HG03457 (cell line): ENCODE measurements at regions not wholly inside any gene's neighbourhood (a gene's known extent, or its start where the extent isn't known, plus 50 kb on each side); places are given as distances from the start of the nearest gene placed in this dataset.
A peak's percentile ranks its signal among the peaks of the same experiment; 100 is the strongest.
"Not testable (repeated sequence)": the region's sequence is repeated elsewhere in the genome, so short reads cannot be mapped to it uniquely, and the experiment has no call there.

Experiments
- ATAC-seq: cut with Tn5 transposase; IDR thresholded peaks from one replicate; pipeline ENCODE4 v1.9.1; 2021; ENCODE audit warnings: moderate number of reproducible peaks; ENCODE audit not compliant: unreplicated experiment

DNA sequence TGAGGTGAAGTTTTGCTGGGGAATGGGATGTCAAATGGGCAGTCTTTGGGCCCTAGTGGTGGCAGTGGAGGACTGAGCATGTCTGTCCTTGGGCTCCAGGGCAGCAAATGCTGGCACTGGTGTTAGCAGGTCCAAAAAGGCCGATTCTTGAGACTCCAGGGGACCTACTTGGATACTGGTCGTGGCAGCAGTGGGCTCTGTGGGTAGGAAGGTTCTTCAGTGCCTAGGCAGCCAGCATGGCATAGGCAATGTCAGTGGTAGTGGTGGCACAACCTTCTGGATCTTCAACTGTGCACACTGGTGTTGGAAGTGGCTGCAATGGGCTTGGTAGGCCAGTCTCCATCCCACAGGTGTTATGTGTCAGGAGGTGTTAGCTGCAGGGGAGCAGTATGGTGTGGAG is 334.7 kb upstream of the KITLG start:
- no peak for ATAC-seq

DNA sequence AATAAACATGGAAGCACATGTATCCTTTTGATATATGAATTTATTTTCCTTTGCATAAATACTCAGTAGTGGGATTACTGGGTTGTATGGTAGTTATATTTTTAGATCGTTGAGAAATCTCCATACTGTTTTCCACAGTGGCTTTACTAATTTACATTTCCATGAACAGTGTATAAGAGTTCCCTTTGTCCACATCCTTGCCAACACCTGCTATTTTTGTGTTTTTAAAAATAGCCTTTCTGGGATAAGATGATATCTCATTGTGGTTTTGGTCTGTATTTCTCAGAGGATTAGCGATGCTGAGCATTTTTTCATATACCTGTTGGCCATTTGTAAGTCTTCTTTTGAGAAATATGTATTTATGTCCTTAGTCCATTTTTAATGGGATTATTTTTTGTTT is 329.2 kb upstream of the KITLG start:
- ATAC-seq, result no peak

DNA sequence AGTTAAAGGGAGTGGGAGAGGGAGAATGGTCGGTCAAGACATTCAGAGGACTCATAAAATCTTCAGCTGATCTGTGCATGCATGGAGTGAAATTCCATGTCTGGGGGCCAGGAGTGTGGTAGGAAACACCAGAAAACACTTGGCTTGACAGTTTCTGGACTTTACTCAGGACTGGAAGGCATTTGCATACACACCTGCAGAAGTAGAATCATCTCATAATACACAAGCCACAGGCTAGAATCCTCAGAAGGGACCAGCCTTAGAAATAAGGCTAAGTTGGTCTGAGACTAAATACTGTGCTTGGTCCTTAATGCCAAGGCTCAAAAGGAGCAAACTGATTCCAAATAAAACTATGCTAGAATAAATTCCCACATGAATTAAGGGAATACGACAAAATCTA is 328.1 kb upstream of the KITLG start:
- no peak for ATAC-seq

DNA sequence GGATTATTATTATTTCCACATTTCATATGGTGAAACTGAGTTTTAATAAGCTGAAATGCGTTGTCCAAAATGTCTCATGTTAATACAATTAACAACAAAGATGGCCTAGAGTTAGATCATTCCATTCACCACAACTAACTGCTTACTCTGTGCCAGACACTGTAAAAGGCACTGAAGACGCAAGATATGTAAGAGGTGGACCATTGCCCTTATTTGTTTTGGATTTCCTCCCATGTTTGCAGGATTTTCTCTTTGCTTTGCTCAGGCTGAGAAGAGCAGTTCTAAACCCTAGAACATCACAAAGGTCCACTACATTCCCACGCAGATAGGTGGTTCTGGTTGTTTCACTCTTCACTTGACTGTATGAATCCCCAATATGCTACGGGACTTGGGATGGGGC is 324.4 kb upstream of the KITLG start:
- no peak for ATAC-seq

DNA sequence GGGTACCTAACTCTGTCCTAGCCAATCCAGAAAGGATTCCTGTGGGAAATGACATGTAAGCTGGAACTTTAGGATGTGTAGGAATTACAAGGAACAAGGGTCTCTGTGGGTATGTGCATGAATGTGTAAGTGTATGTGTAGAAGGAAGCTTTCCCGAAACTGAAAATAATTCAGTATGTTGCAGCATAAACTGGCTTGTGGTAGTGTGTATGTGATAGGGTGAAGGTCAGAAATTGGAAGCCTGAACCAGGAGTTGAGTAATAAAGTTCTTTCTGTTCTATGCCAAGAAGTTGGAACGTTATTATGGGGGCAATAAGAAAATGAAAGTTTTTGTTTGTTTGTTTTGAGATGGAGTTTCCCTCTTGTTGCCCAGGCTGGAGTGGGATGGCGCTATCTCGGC is 323.1 kb upstream of the KITLG start:
- ATAC-seq, result no peak

DNA sequence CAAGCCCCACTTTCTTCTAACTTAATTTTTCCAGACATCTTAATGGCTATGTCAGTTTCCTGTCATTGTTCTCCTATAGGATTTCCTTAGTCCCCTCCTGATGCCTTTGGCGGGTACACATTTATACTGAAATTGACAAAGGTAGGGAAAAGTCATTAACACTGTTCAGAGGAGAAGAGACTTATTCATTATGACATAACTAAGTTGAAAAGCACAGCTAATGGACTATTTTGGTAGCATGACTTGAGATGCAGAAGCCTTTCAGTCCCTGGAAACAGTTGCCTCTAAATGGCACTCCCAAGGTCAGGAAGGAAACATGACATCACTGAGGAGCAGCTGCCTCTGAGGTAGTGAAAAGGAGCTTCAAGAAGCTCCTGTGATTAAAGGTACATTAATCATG is 317.5 kb upstream of the KITLG start:
- ATAC-seq, result no peak

DNA sequence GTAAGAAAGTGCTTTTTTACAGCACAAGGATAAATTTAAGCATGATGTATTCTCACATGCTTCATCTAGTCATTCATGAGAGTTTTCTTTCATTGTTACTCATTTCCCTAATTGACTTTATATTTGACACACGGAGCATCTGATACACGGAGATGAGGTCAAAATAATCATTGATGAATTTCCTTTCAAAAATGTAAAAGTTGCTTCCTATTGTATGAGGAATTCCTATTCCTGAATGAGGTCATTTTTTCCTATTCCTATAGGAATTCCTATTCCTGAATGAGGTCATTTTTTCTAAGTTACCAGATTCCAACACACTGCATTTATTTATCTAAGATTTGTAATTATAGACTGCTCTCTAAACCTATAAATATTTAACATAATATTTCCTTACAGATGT is 316.7 kb upstream of the KITLG start:
- no peak for ATAC-seq

DNA sequence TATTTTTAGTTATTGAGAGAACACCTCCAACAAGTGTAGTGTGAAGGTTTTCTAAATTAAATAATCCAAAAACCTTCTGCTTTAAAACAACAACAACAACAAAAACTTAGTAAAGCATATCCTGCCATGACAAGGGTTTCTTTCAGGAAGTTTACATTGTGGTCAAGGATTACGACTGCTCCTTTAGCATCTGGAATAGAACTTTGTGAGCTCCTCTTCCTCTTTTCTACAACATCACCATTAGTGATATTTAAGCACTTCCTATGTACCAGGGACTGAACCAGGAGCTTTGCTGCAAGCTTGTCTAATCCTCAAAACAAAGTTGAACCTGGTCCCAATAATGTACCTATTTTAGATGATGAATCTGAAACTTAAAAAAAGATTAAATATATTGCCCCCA is 315.4 kb upstream of the KITLG start:
- ATAC-seq, result no peak

DNA sequence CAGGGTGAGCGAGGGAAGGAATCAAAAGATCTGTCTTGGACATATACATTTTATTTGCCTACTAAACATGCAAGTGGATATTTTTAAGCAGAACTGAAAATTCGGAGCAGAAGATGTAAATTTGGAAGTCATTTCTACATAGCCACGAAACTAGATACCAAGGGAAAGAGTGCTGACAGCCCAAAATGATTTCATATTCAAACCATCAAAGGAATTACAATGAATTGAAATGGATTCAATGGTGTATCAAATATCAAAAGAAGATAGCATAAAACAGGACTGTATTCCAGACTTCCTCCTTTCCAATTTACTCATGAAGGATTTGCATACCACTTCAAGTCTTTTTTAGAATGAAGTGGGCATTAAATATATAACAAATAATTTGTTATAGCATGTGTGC is 313.5 kb upstream of the KITLG start:
- no peak for ATAC-seq

DNA sequence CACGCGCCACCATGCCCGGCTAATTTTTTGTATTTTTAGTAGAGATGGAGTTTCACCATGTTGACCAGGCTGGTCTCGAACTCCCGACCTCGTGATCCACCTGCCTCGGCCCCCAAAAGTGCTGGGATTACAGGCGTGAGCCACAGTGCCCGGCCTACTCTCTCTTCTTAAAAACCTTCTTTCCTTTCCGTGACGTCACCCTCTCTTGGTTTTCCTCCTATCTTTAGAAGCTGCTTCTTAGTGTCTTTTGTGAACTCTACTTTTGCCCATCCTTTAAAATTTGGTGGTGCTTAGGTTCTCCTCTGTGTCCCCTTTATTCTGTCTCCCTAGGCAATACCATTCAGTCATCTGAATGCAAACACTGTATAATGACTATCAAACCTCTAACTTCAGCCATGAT is 311.2 kb upstream of the KITLG start:
- not testable (repeated sequence) for ATAC-seq

DNA sequence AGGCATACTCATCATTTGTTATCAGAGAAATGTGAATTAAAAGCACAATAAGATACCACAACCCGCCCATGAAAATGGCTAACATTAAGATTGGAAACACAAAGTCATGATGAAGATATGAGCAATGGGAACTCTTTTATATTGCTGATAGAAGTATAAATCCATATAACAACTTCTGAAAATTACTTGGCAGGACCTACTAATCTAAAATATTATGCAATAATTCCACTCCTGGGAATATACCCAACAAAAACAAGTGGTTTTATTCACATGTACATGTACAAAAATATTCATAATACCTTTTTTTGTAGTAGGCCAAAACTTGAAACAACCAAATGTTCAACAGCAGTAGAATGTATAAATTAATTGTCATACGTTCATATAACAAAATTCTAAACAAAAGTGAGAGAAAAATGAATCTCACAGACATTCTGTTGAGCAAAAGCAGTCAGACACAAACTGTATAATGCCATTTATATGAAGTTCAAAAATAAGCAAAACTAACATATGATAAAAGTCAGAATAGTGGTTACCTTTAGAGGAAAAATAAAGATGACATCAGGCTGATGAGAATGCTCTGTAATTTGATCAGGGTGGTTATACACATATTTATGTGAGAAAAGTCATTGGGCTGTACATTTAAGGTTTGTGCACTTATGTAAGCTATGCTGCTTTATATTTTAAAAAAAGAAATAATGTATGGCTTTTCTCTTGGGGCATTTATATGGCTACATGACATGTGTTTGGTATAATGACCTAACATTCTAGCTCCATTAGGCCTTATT is 309.2 kb upstream of the KITLG start:
- ATAC-seq, result no peak

DNA sequence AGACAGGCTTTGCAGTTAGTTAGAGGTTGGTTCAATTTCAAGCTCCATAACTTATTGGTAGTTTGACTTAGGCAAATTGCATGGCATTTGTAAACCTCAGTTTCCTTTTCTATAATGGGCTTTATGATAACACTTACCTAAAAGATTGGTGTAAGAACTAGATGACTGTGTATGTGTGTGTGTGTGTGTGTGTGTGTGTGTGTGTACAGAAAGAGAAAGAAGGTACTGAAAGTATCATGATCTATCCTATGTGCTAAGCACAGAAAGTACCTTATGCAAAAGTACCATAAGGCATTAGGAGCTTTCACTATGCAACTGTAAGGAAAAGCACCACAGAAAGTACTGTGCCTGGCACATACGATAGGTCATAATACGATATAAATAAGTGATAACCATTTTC is 304.3 kb upstream of the KITLG start:
- peak; percentile 74 for ATAC-seq

DNA sequence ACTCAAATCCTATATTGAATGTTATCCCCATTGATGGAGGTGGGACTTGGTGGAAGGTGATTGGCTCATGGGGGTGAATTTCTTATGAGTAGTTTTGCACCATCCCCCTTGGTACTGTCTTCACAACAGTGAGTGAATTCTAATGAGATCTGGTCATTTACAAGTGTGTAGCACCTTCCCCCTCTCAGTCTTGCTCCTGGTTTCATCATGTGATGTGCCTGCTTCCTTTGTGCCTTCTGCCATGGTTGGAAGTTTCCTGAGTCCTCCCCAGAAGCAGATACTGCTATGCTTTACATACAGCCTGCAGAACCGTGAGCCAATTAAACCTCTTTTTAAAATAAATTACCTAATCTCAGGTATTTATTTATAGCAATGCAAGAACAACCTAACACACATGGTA is 302.4 kb upstream of the KITLG start:
- ATAC-seq, result no peak

DNA sequence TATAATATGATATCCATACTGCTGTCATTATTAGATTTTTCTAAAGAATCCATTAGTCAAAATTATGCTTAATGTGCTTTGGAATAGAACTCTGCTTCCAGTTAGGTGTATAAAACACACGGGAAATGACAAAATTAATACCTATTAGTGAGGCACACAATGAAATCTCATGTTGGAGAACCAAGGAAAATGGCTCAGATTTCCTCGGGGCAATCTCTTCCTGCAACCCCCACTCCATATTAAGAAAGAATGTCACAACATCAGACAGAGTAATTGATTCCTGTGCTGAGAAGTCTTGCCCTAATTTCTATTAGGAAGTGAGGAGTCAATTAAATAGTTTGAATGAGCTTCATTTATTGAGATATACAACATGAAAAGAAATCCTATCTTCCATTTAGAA is 299.8 kb upstream of the KITLG start:
- no peak for ATAC-seq

DNA sequence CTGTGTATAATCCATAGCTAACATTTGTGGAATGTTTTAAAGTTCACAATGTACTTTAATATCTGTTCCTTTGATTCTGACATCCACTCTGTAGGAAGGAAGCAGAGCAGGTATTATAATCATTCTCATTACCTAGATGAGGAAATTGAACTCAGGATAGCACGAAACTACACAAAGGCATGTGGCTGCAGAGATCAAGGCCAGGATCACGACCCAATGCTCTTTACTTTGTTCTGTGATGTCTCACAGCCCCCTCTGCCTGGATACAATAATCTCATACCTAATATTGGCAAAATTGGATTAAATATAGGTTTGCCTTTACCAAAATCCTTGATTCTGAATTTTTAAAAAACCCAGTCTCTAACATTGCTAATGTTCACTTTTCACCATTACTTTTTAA is 298.0 kb upstream of the KITLG start:
- ATAC-seq, result no peak

DNA sequence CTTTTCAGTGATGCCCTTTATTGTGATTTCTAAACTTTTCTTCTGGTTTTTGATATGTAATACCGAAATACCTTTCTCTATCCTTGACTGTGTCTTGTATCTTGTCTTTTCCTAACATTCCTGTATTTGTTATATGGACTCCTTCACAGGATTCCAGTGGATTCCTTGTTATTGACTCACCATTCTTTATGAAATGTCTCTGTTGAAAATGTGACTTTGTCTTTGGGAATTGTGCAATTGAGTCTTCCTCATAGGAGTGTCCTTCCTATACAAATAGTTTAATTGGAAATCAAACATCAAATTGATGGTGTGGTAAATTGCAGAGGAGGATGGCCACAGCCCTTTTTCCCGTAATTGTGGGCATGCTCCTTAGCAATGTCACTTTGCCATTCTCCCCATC is 296.6 kb upstream of the KITLG start:
- ATAC-seq, result no peak

DNA sequence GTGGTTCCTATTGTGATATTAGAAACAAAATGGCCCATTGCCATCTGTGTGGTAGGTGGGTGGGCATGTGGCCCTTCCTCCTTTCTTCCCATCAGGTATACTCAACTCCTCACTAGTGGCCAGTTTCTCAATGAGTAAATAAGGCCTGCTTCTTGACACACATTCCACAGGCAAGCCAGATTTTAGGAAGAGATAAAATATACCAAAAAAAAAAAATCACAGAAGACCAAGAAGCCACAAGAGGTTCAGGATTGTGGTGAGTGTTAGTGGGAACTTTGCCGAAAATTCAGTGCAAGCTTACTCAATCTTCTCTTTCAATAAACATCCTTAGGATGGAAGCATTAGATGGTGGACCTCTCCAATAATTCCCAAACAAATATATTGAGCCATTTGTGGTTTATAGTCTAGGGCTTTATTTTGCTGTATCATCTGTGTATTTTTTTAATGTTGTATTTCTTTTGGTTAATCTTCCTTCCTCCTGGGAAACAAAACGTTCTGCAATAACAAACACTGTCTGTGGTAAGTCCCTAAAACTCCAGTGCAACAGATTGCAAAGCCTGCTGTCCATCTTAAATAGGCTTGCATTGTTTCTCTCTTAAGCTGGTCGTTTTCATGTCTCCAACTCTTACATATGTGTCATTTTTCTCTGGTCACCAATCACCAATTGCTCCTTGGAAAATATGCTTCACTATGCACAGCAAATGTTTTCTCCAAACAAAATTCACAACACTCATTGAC is 289.9 kb upstream of the KITLG start:
- ATAC-seq, result no peak

DNA sequence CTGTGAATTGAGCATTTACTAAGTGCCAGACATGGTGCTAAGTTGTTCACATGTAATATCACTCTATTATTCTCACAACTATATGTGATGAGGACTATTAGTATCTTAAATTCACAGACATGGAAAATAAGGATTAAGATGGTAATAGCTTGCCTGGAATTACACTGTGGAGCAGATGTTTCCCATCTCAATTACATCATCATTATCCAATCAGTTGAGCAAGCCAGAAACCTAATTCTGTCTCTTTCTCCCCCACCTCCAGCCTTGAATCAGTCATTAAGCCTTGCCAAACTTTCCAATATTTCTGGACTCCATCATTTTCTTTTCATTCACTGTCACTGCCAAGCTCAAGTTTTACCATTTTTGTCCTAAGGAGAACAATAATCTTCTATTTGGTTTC is 287.8 kb upstream of the KITLG start:
- no peak for ATAC-seq

DNA sequence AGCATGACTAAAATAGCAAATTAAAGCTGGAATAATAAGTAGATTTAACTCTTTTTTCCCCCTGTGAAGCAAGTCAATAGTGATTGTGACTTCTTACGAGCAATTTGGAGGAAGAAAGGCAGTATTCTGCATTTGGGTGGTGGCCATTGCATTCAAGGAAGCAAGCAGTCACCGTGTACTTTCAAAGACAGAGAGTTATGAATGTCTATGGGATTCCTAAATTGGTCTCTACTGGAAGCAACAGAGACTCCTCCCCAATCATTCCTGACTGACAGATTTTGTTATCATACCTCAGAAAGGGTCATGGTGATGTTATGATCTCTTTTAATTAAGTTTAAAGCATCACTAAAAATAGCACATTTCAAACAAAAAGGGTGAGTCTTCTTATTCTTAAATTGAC is 287.2 kb upstream of the KITLG start:
- ATAC-seq, result no peak

DNA sequence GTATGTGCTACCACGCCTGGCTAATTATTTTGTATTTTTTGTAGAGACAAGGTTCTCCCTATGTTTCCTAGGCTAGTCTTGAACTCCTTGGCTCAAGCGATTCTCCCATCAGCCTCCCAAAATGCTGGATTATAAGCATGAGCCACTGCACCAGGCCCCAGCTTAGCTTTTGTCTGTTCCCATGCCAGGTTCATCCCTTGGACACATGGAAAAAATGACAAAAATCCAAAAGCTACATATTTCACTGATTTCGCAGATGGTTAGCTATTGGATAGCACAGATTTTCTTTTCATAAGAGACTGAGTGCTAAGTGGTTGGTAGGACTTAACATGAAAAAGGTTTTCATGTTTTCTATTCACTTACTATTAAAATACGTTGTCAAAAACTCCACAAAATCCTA is 286.6 kb upstream of the KITLG start:
- no peak for ATAC-seq

DNA sequence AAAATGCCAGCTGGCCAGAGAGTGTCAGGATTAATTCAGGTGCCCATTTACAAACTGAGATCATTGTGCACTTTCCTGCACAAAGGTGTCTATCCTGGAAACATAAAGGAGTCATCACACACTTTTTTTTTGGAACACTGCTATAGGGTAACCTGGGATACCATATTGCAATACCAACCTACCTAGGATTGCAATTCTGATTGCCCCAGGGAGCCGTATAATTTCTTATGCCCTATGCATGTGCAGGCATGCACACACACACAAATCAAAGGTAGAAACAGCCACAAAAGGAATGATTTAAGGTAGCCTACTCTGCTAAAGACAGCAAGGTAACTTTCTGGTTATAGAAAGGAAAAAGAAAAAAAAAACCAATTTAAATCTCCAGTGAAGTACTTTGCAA is 285.3 kb upstream of the KITLG start:
- ATAC-seq, result no peak

DNA sequence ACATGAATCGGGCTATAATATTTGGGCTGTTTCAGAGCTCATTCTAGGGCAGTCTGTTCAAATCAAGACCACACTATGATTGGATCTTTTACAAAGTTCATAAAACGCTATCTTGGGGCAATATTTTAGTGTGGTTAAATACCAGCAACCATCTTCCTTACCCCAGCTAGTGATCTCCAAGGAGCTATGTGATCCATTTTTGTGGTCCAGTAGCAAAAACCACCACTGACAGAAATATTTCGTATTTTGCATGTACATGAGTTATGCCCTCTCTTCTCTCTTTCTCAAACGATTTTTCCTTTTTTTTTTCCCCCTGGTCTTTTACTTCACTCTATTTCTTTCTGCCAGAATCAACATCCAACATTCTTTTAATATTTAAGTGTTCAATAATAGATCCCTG is 280.6 kb upstream of the KITLG start:
- no peak for ATAC-seq

DNA sequence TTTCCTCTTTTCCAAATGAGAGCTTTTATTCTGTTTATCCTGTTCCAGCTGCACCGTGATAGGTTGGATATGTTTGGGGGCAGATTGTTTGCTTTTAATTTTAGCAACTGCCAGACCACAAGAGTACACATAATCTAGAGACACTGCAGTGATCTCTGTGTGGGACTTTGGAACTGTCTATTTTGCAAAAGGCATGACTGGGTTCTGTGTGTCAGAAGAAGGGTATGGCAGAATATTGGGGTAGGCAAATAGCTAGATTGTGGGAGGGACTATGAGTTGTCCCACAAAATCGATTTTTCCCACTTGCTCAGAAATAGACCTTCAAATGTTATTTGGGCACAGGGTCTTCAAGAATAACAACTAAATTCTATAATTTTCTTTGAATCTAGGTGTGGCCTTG is 275.9 kb upstream of the KITLG start:
- no peak for ATAC-seq
